IMR-90 (cell line): ENCODE measurements at regions not wholly inside any gene's neighbourhood (a gene's known extent, or its start where the extent isn't known, plus 50 kb on each side); places are given as distances from the start of the nearest gene placed in this dataset.
A peak's percentile ranks its signal among the peaks of the same experiment; 100 is the strongest.

Source experiments
- ATAC-seq: fragments of 200-7000 bp; cut with Tn5 transposase; 2 replicates; pipeline ENCODE4 v1.9.1; 2020; ENCODE audit warnings: low read depth, mild to moderate bottlenecking, moderate library complexity
- BruUV-seq: library from RNA; stranded (reverse); fragments of 400-500 nt; replicated peaks from 2 replicates; lab custom pipeline; 2021; lab: Mats Ljungman, UMichigan
- CTCF ChIA-PET: fragments of 300-600 bp; formaldehyde crosslinking; extraction: SDS; loops from one replicate; lab custom pipeline; 2021; ENCODE audit warnings: antibody characterized with exemption; lab: Yijun Ruan, JAX
- POLR2A ChIA-PET: fragments of 300-600 bp; sonication (Branson Sonifier 250); formaldehyde crosslinking; loops from one replicate; lab custom pipeline; 2022; ENCODE audit warnings: antibody characterized with exemption; ENCODE audit not compliant: unreplicated experiment; lab: Charles Lee
- DNase-seq: peaks from one replicate; pipeline ENCODE4 v3.0.0; 2013
- H2AFZ ChIP-seq: replicated peaks from 2 replicates; pipeline ENCODE3; 2013; ENCODE audit warnings: low read length, mild to moderate bottlenecking; ENCODE audit not compliant: poor library complexity
- H2AK5ac ChIP-seq: 2 replicates; pipeline ENCODE4 v1.6.1; 2013; ENCODE audit warnings: low read depth, low read length, inconsistent platforms
- H2AK9ac ChIP-seq: replicated peaks from 2 replicates; pipeline ENCODE3; 2013; ENCODE audit warnings: mild to moderate bottlenecking, low read depth, low read length, moderate library complexity; ENCODE audit not compliant: poor library complexity
- H2BK120ac ChIP-seq: 2 replicates; pipeline ENCODE4 v1.6.1; 2013; ENCODE audit warnings: low read depth, low read length, inconsistent platforms
- H2BK15ac ChIP-seq: 3 replicates; pipeline ENCODE4 v1.6.1; 2013; ENCODE audit warnings: low read depth, low read length, inconsistent platforms
- H2BK20ac ChIP-seq: 2 replicates; pipeline ENCODE4 v1.6.1; 2013; ENCODE audit warnings: low read depth, mild to moderate bottlenecking, inconsistent platforms, low read length, moderate library complexity
- H2BK5ac ChIP-seq: 2 replicates; pipeline ENCODE4 v1.6.1; 2013; ENCODE audit warnings: mild to moderate bottlenecking, low read depth, low read length, inconsistent platforms; ENCODE audit not compliant: poor library complexity, severe bottlenecking
- H3K14ac ChIP-seq: replicated peaks from 2 replicates; pipeline ENCODE4 v1.6.1; 2013; ENCODE audit warnings: low read depth, low read length, inconsistent platforms
- H3K18ac ChIP-seq: 2 replicates; pipeline ENCODE4 v1.6.1; 2013; ENCODE audit warnings: low read depth, low read length, control low read depth
- H3K23ac ChIP-seq: 2 replicates; pipeline ENCODE4 v1.6.1; 2013; ENCODE audit warnings: low read depth, low read length, inconsistent platforms
- H3K27ac ChIP-seq: 2 replicates; pipeline ENCODE4 v1.5.1; 2013; ENCODE audit warnings: mild to moderate bottlenecking, control low read depth, low read length; ENCODE audit not compliant: insufficient read depth
- H3K27me3 ChIP-seq: 2 replicates; pipeline ENCODE4 v1.6.1; 2013; ENCODE audit warnings: low read length; ENCODE audit not compliant: control insufficient read depth, insufficient read depth
- H3K36me3 ChIP-seq: 2 replicates; pipeline ENCODE4 v1.6.1; 2013; ENCODE audit warnings: low read length, mixed read lengths; ENCODE audit not compliant: control insufficient read depth, insufficient read depth
- H3K4ac ChIP-seq: 2 replicates; pipeline ENCODE4 v1.6.1; 2013; ENCODE audit warnings: low read depth, low read length, inconsistent platforms
- H3K4me1 ChIP-seq: 2 replicates; pipeline ENCODE4 v1.6.1; 2013; ENCODE audit warnings: low read length, mixed read lengths; ENCODE audit not compliant: control insufficient read depth, insufficient read depth
- H3K4me2 ChIP-seq: 2 replicates; pipeline ENCODE4 v1.6.1; 2013; ENCODE audit warnings: low read depth, mild to moderate bottlenecking, control low read depth, low read length, moderate library complexity
- H3K4me3 ChIP-seq: 2 replicates; pipeline ENCODE4 v1.5.1; 2013; ENCODE audit warnings: low read depth, mild to moderate bottlenecking, control low read depth, low read length, moderate library complexity; ENCODE audit not compliant: insufficient read depth
- H3K56ac ChIP-seq: 2 replicates; pipeline ENCODE4 v1.6.1; 2013; ENCODE audit warnings: low read length, inconsistent platforms; ENCODE audit not compliant: insufficient read depth; ENCODE audit errors: extremely low read depth
- H3K79me1 ChIP-seq, 2 experiments: 2 replicates each; pipeline ENCODE4 v1.6.1; 2013; ENCODE audit warnings: low read length in 2 of 2, inconsistent platforms in 1 of 2, low read depth in 1 of 2
- H3K9ac ChIP-seq: 2 replicates; pipeline ENCODE4 v1.6.1; 2013; ENCODE audit warnings: low read depth, low read length, control low read depth
- H3K9me1 ChIP-seq: 2 replicates; pipeline ENCODE4 v1.6.1; 2013; ENCODE audit warnings: low read length, inconsistent platforms; ENCODE audit not compliant: insufficient read depth
- H3K9me3 ChIP-seq: 2 replicates; pipeline ENCODE4 v1.6.1; 2013; ENCODE audit warnings: low read length; ENCODE audit not compliant: control insufficient read depth, insufficient read depth
- H4K20me1 ChIP-seq: 2 replicates; pipeline ENCODE4 v1.6.1; 2013; ENCODE audit warnings: low read length, inconsistent platforms; ENCODE audit not compliant: insufficient read depth
- H4K5ac ChIP-seq: 2 replicates; pipeline ENCODE4 v1.6.1; 2013; ENCODE audit warnings: mild to moderate bottlenecking, low read depth, low read length, control low read depth
- H4K8ac ChIP-seq, 2 experiments: 2 replicates each; pipeline ENCODE4 v1.6.1; 2013; ENCODE audit warnings: low read depth in 2 of 2, low read length in 2 of 2, control low read depth in 1 of 2, inconsistent platforms in 1 of 2
- H4K91ac ChIP-seq: 2 replicates; pipeline ENCODE4 v1.6.1; 2013; ENCODE audit warnings: low read depth, low read length, inconsistent platforms; ENCODE audit not compliant: insufficient read depth
- CEBPB ChIP-seq: IDR thresholded peaks from 2 replicates; pipeline ENCODE4 v1.6.1; 2012; ENCODE audit warnings: low read depth, low read length, improper control_type of control experiment
- WGBS, 2 experiments: methylation state at CpG; one replicate each; pipeline versions ENCODE4 v1.1.5 to v1.1.7; 2013; ENCODE audit warnings: missing lambda C conversion rate in 2 of 2; ENCODE audit not compliant: insufficient read length in 1 of 2; ENCODE audit errors: extremely low coverage in 2 of 2; 5-methylcytosine and 5-hydroxymethylcytosine counted together
- dilution Hi-C: fragments of 300-500 bp; cut with HindIII; formaldehyde crosslinking; loops from one replicate; pipeline ENCODE4 v1.14.3; 2018; ENCODE audit warnings: low sequenced_read_pairs; ENCODE audit not compliant: unreplicated experiment
- in situ Hi-C: fragments of 300-500 bp; cut with MboI; formaldehyde crosslinking; loops from 3 replicates; pipeline ENCODE4 v1.14.3; 2019; ENCODE audit warnings: low sequenced_read_pairs, inconsistent platforms, mixed read lengths
- intact Hi-C: fragments of 100-400 bp; cut with micrococcal nuclease; formaldehyde crosslinking; loops from 2 replicates; pipeline ENCODE4 v1.10.0; 2022
- TF ChIP-seq, protein P1 (sequence below): conservative IDR thresholded peaks from 2 replicates; pipeline ENCODE4 v1.5.1; 2012; ENCODE audit warnings: mild to moderate bottlenecking, low read depth, low read length, improper control_type of control experiment

DNA sequence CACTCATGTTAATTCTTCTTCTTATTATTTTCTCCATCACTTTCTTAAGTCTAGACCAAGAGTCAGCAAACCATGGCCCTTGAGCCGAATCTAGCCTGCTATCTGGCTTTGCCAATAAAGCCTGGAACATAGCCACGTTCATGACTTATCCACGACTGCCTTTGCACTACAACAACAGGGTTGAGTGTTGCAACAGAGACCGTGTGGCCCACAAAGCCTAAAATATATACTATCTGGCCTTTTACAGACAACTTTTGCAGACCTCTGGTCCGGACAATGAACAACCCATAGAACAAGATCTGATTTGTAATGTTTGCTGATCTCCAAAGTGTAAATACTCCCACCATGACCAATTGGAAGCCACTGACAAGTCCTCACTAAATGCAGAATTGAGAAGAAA lies 140.5 kb upstream of the CDYL start:
- DNase-seq (peak; percentile 48), ATAC-seq (no peak; the same call in 1 of the 2 replicates)
- in situ Hi-C loops (no loop called here), dilution Hi-C loops (no loop called here), intact Hi-C loops (no loop called here)
- Histone ChIP-seq H3K18ac (no peak overlapping the region), H3K9ac (no peak overlapping the region), H3K4me3 (no peak overlapping the region), H2AK9ac (no peak overlapping the region), H4K8ac (no peak overlapping the region), H3K9me3 (peaks cover 8% of the 10 kb centered on the region), H3K4me1 (0 out of 2 replicates have a peak, but pooled peaks cover 1% of the 10 kb centered on the region), H4K5ac (no peak overlapping the region), H4K20me1 (no peaks in the 10 kb centered on the region), H2AK5ac (no peak overlapping the region), H3K14ac (no peak overlapping the region), H2BK5ac (no peak overlapping the region), H3K79me1 (no peaks in the 10 kb centered on the region), H3K27ac (no peak overlapping the region), H4K91ac (no peak overlapping the region), H3K4ac (no peak overlapping the region), H3K36me3 (no peaks in the 10 kb centered on the region), H3K23ac (no peak overlapping the region), H3K4me2 (no peak overlapping the region), H3K27me3 (no peaks in the 10 kb centered on the region), H2BK20ac (no peak overlapping the region), H2AFZ (no peak overlapping the region), H3K9me1 (no peaks in the 10 kb centered on the region; the same call in none of the 2 replicates), H2BK120ac (no peak overlapping the region), H3K56ac (no peak overlapping the region), H2BK15ac (no peak overlapping the region)
- ChIA-PET POLR2A (no interaction called here), CTCF (no interaction called here)
- WGBS, 2 experiments, result no CpG with 5 or more reads among the region's 5 CpGs
- BruUV-seq, result no TSS peak
- TF ChIP-seq, protein P1, sequence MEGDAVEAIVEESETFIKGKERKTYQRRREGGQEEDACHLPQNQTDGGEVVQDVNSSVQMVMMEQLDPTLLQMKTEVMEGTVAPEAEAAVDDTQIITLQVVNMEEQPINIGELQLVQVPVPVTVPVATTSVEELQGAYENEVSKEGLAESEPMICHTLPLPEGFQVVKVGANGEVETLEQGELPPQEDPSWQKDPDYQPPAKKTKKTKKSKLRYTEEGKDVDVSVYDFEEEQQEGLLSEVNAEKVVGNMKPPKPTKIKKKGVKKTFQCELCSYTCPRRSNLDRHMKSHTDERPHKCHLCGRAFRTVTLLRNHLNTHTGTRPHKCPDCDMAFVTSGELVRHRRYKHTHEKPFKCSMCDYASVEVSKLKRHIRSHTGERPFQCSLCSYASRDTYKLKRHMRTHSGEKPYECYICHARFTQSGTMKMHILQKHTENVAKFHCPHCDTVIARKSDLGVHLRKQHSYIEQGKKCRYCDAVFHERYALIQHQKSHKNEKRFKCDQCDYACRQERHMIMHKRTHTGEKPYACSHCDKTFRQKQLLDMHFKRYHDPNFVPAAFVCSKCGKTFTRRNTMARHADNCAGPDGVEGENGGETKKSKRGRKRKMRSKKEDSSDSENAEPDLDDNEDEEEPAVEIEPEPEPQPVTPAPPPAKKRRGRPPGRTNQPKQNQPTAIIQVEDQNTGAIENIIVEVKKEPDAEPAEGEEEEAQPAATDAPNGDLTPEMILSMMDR, result no peak
- peak; percentile 61 for TF ChIP-seq CEBPB
